ENCODE measurements at regions not wholly inside any gene's neighbourhood (a gene's known extent, or its start where the extent isn't known, plus 50 kb on each side); places are given as distances from the start of the nearest gene placed in this dataset.

DNA sequence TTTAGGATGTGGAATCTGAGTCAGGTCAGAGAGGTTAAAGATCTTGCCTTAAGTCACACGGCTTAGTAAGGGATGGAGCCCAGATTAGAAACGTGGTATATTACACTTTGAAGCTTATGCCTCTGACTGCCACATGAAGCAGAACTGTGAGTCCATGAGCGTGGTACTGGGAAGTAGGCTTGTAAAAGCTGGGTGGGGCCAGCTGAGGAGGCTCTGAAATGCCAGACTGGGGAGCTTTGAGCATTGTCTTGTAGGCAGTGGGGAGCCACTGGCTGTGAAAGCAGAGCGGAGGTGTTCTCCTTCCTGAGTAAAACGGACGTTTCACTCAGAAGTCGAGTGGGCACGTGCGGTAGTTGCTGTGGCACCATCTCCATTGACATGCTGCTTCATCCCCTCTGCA lies 72.6 kb upstream of the USP24 start:
- TF ChIP-seq POLR2A (IDR thresholded peaks at IDR 0.05; ENCODE audit: low read length) = no peak
- TF ChIP-seq GATA1 (IDR thresholded peaks at IDR 0.05; ENCODE audit: low read depth, low read length) = no peak

Data from erythroblast (primary cell).